ENCODE measurements at regions not wholly inside any gene's neighbourhood (a gene's known extent, or its start where the extent isn't known, plus 50 kb on each side); places are given as distances from the start of the nearest gene placed in this dataset.

DNA sequence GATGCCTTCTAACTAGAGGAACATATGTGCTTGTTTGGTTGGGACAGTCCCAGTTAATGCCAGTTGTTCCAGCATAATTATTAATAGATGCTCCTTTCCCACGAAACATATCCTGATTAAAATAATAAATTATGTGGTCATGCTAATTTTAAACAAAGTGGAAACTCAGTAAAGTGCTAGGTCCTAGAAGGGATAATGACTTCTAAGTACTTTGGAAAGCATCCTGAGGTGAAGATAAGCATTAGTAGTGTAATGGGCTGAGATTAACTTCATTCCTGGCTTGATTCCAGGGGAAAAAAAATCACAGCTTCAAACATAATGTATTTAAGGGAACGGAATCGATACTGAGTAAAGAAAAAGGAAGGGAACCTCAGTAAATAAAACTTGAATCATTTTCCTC, 213.7 kb upstream of the SNX2 start:
- Histone ChIP-seq H3K27ac (replicated peaks) (no peak overlapping the region), H3K4me3 (replicated peaks; ENCODE audit: insufficient read depth, low read length) (no peak overlapping the region), H3K27me3 (ENCODE audit: insufficient read depth, poor library complexity, severe bottlenecking) (no peaks in the 10 kb centered on the region)
- TF ChIP-seq GABPA (IDR thresholded peaks at IDR 0.05; ENCODE audit: low read depth), result no peak
- TF ChIP-seq SPI1 (IDR thresholded peaks at IDR 0.05; ENCODE audit: borderline replicate concordance, low read depth), result no peak
- no peak for DNase-seq (ENCODE audit: low read depth in 1 of 2, low spot score in 1 of 2)

DNA sequence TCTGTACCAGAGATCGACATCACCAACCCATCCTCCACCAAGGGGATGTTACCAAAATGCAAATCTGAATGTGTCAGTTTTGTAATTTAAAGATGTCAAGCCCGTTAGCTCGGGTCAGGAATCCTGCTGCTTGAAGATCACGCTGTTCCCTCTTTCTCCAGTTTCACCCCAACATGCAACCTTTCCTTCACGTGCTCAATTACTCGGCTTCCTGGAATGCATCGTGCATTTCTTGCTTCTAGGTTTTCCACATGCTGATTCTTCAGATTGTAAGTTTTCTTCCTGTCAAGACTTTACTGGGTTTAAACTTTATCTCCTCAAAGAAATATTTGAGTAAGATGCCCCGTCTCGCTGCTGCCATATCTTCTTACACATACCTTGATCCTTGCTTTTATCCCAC, 209.5 kb upstream of the SNX2 start:
- H3K4me3 ChIP-seq (replicated peaks; ENCODE audit: insufficient read depth, low read length), result no peak overlapping the region
- no peaks in the 10 kb centered on the region for H3K27me3 ChIP-seq (ENCODE audit: insufficient read depth, poor library complexity, severe bottlenecking)
- TF ChIP-seq POLR2AphosphoS5 (IDR thresholded peaks at IDR 0.05; ENCODE audit: low read depth) (no peak), SPI1 (IDR thresholded peaks at IDR 0.05; ENCODE audit: borderline replicate concordance, low read depth) (no peak), GABPA (IDR thresholded peaks at IDR 0.05; ENCODE audit: low read depth) (no peak)
- TF ChIP-seq, protein P1, sequence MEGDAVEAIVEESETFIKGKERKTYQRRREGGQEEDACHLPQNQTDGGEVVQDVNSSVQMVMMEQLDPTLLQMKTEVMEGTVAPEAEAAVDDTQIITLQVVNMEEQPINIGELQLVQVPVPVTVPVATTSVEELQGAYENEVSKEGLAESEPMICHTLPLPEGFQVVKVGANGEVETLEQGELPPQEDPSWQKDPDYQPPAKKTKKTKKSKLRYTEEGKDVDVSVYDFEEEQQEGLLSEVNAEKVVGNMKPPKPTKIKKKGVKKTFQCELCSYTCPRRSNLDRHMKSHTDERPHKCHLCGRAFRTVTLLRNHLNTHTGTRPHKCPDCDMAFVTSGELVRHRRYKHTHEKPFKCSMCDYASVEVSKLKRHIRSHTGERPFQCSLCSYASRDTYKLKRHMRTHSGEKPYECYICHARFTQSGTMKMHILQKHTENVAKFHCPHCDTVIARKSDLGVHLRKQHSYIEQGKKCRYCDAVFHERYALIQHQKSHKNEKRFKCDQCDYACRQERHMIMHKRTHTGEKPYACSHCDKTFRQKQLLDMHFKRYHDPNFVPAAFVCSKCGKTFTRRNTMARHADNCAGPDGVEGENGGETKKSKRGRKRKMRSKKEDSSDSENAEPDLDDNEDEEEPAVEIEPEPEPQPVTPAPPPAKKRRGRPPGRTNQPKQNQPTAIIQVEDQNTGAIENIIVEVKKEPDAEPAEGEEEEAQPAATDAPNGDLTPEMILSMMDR (IDR thresholded peaks at IDR 0.05; ENCODE audit: insufficient read depth, low read length), result no peak
- TF ChIP-seq, protein P2, sequence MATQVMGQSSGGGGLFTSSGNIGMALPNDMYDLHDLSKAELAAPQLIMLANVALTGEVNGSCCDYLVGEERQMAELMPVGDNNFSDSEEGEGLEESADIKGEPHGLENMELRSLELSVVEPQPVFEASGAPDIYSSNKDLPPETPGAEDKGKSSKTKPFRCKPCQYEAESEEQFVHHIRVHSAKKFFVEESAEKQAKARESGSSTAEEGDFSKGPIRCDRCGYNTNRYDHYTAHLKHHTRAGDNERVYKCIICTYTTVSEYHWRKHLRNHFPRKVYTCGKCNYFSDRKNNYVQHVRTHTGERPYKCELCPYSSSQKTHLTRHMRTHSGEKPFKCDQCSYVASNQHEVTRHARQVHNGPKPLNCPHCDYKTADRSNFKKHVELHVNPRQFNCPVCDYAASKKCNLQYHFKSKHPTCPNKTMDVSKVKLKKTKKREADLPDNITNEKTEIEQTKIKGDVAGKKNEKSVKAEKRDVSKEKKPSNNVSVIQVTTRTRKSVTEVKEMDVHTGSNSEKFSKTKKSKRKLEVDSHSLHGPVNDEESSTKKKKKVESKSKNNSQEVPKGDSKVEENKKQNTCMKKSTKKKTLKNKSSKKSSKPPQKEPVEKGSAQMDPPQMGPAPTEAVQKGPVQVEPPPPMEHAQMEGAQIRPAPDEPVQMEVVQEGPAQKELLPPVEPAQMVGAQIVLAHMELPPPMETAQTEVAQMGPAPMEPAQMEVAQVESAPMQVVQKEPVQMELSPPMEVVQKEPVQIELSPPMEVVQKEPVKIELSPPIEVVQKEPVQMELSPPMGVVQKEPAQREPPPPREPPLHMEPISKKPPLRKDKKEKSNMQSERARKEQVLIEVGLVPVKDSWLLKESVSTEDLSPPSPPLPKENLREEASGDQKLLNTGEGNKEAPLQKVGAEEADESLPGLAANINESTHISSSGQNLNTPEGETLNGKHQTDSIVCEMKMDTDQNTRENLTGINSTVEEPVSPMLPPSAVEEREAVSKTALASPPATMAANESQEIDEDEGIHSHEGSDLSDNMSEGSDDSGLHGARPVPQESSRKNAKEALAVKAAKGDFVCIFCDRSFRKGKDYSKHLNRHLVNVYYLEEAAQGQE (IDR thresholded peaks at IDR 0.05; ENCODE audit: insufficient replicate concordance, low read depth), result no peak
- H3K27ac ChIP-seq (replicated peaks), result no peak overlapping the region
- DNase-seq (ENCODE audit: low read depth in 1 of 2, low spot score in 1 of 2), result no peak

DNA sequence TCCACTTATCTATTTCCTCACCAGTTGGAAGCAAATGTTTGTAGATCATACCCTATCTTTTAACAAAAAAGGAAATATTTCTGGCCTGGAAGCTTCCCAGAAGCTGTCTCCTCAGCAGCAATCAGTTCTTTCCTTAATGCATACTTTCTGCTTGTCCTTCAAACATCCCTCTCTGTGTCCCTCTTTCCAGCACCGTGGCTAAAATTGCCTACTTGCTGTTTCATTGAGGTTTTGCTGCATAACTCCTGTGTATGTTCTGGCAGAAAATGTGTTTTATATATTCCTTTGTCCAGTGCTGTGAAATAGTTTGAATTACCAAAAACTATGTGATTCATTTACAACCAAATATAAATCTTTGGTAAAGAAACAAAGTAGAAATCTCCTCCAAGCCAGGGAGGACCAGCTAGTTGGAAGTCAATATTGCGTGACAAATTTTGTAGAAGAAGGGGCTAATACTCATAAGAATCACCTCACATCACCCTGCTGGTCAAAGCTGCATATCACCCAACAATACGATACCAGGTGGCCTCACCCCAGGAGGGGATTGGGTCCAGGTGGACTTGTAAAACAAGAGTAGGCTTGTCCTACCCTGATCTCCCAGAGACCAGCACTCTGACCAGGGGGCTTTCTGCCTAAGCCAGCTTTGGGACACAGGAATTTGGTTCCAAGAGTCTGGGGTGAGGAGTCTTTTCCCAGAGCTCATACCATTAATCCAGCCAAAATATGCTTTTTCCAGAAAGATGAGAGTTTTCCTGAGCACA, 198.4 kb upstream of the SNX2 start:
- H3K27me3 ChIP-seq (ENCODE audit: insufficient read depth, poor library complexity, severe bottlenecking), result no peaks in the 10 kb centered on the region
- no peak for DNase-seq (ENCODE audit: low read depth in 1 of 2, low spot score in 1 of 2)
- no peak overlapping the region for H3K27ac ChIP-seq (replicated peaks)
- H3K4me3 ChIP-seq (replicated peaks; ENCODE audit: insufficient read depth, low read length), result no peak overlapping the region
- TF ChIP-seq, protein P2 (IDR thresholded peaks at IDR 0.05; ENCODE audit: insufficient replicate concordance, low read depth), result no peak
- TF ChIP-seq POLR2AphosphoS5 (IDR thresholded peaks at IDR 0.05; ENCODE audit: low read depth), result no peak
- no peak for TF ChIP-seq GABPA (IDR thresholded peaks at IDR 0.05; ENCODE audit: low read depth)
- TF ChIP-seq, protein P1 (IDR thresholded peaks at IDR 0.05; ENCODE audit: insufficient read depth, low read length), result no peak
- TF ChIP-seq SPI1 (IDR thresholded peaks at IDR 0.05; ENCODE audit: borderline replicate concordance, low read depth), result no peak

DNA sequence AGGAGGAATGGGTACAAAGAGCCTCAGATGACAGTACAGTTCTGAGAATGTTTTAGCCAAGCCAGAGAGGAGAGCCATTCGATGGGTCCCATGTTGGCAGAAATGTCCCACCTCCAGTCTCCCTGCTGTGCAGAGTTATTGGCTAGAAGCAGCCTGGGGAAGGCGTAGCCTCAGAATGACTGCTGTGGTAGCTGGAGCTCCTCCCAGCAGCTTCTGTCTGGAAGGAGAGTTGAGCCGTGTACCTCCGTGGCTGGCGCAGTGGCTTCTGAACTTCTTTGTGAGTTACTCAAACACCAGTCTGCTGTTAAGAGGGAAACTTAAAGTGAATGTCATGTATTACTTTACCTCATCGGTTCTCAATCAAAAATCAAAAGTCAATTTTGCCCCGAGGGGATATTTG, 193.3 kb upstream of the SNX2 start:
- no peak for DNase-seq (ENCODE audit: low read depth in 1 of 2, low spot score in 1 of 2)
- Histone ChIP-seq H3K27ac (replicated peaks) (no peak overlapping the region), H3K4me3 (replicated peaks; ENCODE audit: insufficient read depth, low read length) (no peak overlapping the region), H3K27me3 (ENCODE audit: insufficient read depth, poor library complexity, severe bottlenecking) (no peaks in the 10 kb centered on the region)
- TF ChIP-seq, protein P2 (IDR thresholded peaks at IDR 0.05; ENCODE audit: insufficient replicate concordance, low read depth), result no peak
- TF ChIP-seq, protein P1 (IDR thresholded peaks at IDR 0.05; ENCODE audit: insufficient read depth, low read length), result no peak
- TF ChIP-seq POLR2AphosphoS5 (IDR thresholded peaks at IDR 0.05; ENCODE audit: low read depth) (no peak), SPI1 (IDR thresholded peaks at IDR 0.05; ENCODE audit: borderline replicate concordance, low read depth) (no peak), GABPA (IDR thresholded peaks at IDR 0.05; ENCODE audit: low read depth) (no peak)
